Duodenal mucosa (tissue), 2 donors: ENCODE measurements at regions not wholly inside any gene's neighbourhood (a gene's known extent, or its start where the extent isn't known, plus 50 kb on each side); places are given as distances from the start of the nearest gene placed in this dataset.

Source experiments
- H3K27ac ChIP-seq: one replicate; pipeline ENCODE4 v1.7.0; 2013; ENCODE audit warnings: low read depth, low read length
- H3K27me3 ChIP-seq, 2 donors: one replicate each; pipeline ENCODE4 v1.7.0; 2013; ENCODE audit warnings: low read length in 2 of 2, control low read depth in 1 of 2; ENCODE audit not compliant: insufficient read depth in 2 of 2, control insufficient read depth in 1 of 2
- H3K36me3 ChIP-seq, 2 donors: one replicate each; pipeline ENCODE4 v1.7.0; 2013; ENCODE audit warnings: low read length in 2 of 2, control low read depth in 1 of 2; ENCODE audit not compliant: insufficient read depth in 2 of 2, control insufficient read depth in 1 of 2
- H3K4me1 ChIP-seq, 2 donors: one replicate each; pipeline ENCODE4 v1.7.0; 2013; ENCODE audit warnings: low read length in 2 of 2, control low read depth in 1 of 2; ENCODE audit not compliant: insufficient read depth in 2 of 2, control insufficient read depth in 1 of 2
- H3K4me3 ChIP-seq, 2 donors: one replicate each; pipeline ENCODE4 v1.7.0; 2013; ENCODE audit warnings: low read length in 2 of 2, low read depth in 1 of 2
- H3K9ac ChIP-seq, 2 donors: one replicate each; pipeline ENCODE4 v1.7.0; 2013; ENCODE audit warnings: low read length in 2 of 2, low read depth in 1 of 2
- H3K9me3 ChIP-seq, 2 donors: one replicate each; pipeline ENCODE4 v1.7.0; 2013; ENCODE audit warnings: low read length in 2 of 2, control low read depth in 1 of 2; ENCODE audit not compliant: control insufficient read depth in 1 of 2

DNA sequence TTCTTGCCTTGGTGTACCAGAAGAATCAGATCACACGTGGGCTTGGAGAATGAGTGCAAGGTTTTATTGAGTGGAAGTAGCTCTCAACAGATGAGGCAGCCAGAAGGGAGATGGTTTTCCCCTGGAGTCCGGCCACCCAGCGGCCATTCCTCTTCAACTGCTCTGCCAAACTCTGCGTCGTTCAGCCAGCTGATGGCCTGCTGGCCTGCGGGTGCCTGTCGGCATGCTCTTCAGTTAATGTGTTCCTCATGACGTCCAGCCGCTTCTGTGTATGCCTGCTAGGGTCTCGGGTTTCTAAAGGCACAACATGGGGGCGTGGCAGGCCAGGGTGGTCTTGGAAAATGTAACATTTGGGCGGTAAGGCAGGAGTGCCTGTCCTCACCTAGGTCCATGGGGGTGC lies 487.9 kb upstream of the LRRC4C start:
- Histone ChIP-seq H3K4me3 (no peak overlapping the region), H3K36me3 (no peaks in the 10 kb centered on the region), H3K4me1 (no peaks in the 10 kb centered on the region), H3K9me3 (no peaks in the 10 kb centered on the region), H3K9ac (no peak overlapping the region), H3K27me3 (no peaks in the 10 kb centered on the region), H3K27ac (no peak overlapping the region)

DNA sequence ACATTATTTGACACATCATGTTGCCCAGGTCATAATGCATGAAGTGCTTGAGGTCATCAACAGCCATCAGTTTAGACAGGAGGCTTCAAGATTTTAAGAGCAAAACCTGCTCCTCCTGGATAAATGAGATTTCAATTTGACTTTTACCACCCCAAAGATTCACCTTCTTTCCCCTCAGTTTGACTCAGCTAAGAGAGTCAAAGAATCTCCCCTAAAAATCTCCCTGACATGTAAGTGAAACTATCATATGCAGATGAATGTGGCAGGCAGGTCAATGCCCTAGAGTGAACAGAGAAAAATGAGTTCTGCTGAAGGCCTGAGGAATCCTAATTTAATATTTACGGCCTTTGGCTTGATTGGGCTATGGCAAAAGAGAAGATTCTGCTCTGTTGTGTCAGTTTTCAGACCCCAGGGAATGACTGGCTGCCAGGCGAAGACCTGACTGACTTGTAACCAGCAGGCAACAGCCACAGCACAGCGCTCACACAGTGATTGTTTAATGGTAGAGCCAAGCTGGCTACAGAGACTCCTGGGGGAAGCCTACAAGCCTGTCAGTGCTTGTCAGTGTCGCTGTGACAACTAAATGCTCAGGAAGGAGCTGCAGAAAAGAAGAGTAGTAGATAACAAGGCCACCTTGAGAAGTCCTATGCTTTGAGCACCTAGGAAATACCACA lies 491.2 kb upstream of the LRRC4C start:
- no peak overlapping the region for H3K27ac ChIP-seq
- H3K4me3 ChIP-seq, result no peak overlapping the region
- no peaks in the 10 kb centered on the region for H3K27me3 ChIP-seq
- H3K4me1 ChIP-seq, result no peaks in the 10 kb centered on the region
- no peaks in the 10 kb centered on the region for H3K9me3 ChIP-seq
- no peak overlapping the region for H3K9ac ChIP-seq
- H3K36me3 ChIP-seq, result no peaks in the 10 kb centered on the region

DNA sequence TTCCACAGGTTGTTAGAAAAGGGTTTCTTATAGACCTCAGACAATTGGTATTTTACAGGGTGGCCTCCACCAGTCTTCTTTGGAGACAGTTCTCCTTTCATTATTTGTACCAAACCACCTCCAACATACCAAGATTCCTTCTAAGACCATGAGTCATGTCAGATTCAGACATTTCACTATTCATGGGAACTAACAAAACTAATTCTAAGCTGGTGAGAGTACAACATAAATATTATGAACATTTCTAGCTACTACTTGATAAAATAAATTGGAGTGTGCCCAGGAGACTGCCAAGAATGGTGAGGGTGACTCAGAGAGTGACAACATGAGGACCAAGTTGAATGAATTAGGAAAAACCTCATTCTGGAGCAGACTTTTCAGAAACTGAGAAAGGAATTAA lies 494.6 kb upstream of the LRRC4C start:
- Histone ChIP-seq H3K9me3 (no peaks in the 10 kb centered on the region), H3K4me1 (no peaks in the 10 kb centered on the region), H3K27ac (no peak overlapping the region), H3K36me3 (no peaks in the 10 kb centered on the region), H3K9ac (no peak overlapping the region), H3K4me3 (no peak overlapping the region), H3K27me3 (no peaks in the 10 kb centered on the region)

DNA sequence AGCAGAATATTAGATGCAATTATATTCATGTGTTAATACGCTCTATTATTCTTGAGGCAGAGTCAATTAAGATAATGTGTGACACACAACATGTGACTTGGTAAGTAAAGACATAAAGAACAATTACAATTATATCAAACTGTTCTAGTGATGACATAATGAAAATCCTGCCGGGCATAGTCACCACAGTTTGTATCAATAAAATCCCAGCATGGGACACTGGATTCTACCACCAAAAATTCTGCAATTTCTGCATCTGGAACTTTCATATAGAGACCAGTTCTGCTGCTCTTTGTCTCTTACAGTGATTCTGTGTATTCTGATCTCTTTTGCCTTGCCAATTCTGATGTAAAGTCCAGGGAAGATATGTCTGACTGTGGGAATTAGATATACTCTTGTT lies 495.6 kb upstream of the LRRC4C start:
- no peaks in the 10 kb centered on the region for H3K4me1 ChIP-seq
- H3K4me3 ChIP-seq, result no peak overlapping the region
- no peaks in the 10 kb centered on the region for H3K27me3 ChIP-seq
- H3K36me3 ChIP-seq, result no peaks in the 10 kb centered on the region
- no peak overlapping the region for H3K27ac ChIP-seq
- no peaks in the 10 kb centered on the region for H3K9me3 ChIP-seq
- H3K9ac ChIP-seq, result no peak overlapping the region

DNA sequence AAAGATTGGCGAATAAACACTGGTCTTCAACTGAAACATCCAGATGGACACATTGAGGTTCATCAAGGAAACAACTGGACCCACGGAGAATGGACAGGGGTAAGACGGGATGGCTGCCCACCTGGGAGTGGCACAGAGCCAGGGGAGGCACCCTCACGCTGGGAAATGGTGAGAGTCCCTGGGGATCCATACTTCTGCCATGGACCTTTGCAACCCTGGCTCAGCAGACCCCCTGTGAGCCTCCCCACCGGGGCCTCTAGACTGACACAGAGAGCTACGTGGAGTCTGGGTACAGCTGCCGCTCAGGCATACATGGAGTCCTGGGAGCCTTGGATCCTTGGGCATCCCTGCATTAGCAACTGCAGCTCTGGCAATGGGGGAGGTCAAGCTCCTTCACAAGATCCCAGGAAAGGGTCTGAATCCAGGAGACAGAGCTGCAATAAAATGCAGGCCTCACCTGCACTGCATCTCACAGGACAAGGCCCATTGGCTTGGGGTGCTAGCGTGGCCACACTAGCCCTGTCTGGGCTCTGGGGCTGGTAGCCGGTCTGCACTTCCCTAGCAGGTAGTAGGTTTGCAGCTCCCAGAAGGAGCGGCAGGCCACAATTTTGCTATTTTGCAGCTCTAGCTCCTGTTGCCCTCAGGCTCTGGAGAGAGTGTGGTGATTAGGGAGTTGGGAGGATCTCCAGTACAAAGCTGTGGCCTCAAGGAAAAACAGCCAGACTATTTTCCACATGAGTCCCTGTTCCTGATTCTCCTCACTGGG lies 496.4 kb upstream of the LRRC4C start:
- H3K4me1 ChIP-seq, result no peaks in the 10 kb centered on the region
- H3K9me3 ChIP-seq, result no peaks in the 10 kb centered on the region
- no peaks in the 10 kb centered on the region for H3K27me3 ChIP-seq
- no peak overlapping the region for H3K9ac ChIP-seq
- no peak overlapping the region for H3K4me3 ChIP-seq
- no peak overlapping the region for H3K27ac ChIP-seq
- no peaks in the 10 kb centered on the region for H3K36me3 ChIP-seq

DNA sequence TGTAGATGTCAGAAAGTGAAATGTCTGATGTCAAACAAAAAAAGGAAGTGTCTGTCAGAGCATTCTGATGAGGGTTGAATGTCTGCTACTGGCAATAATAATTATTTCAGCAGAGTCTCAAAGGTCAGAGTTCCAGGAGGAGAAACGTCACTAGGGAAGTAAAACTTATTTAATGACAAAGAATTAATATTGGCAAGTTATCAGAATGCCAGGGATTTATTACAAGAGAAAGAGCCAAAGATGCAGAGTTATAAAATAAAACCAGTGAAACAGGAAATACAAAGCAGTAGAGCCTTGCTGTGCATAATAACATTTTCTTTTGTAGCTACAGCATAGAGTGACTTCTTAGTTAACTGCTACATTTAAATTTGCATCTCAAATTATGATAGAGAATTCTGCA lies 504.0 kb upstream of the LRRC4C start:
- H3K27me3 ChIP-seq, result no peaks in the 10 kb centered on the region
- no peaks in the 10 kb centered on the region for H3K36me3 ChIP-seq
- no peak overlapping the region for H3K9ac ChIP-seq
- no peak overlapping the region for H3K4me3 ChIP-seq
- H3K9me3 ChIP-seq, result no peaks in the 10 kb centered on the region
- no peak overlapping the region for H3K27ac ChIP-seq
- peaks cover 0 to 4% of the 10 kb centered on the region in 2 donors for H3K4me1 ChIP-seq

DNA sequence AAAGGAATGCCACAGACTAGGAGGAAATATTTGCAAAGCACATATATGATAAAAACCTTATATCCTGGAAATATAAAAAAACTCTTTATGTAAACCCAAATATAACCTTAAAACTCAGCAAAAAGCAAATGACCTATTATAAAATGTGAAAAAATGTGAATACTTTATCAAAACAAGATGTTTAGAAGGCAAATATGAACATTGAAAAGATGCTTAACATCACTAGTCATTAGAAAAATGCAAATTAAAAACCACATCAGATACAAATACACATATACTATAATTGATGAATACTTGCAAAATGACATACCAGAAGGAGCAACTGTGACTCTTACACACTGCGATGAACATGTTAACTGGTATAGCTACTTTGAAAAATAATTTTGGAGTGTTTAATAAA lies 511.2 kb upstream of the LRRC4C start:
- no peak overlapping the region for H3K4me3 ChIP-seq
- H3K4me1 ChIP-seq, result no peaks in the 10 kb centered on the region
- no peaks in the 10 kb centered on the region for H3K27me3 ChIP-seq
- no peak overlapping the region for H3K9ac ChIP-seq
- no peak overlapping the region for H3K27ac ChIP-seq
- no peaks in the 10 kb centered on the region for H3K36me3 ChIP-seq
- H3K9me3 ChIP-seq, result no peaks in the 10 kb centered on the region

DNA sequence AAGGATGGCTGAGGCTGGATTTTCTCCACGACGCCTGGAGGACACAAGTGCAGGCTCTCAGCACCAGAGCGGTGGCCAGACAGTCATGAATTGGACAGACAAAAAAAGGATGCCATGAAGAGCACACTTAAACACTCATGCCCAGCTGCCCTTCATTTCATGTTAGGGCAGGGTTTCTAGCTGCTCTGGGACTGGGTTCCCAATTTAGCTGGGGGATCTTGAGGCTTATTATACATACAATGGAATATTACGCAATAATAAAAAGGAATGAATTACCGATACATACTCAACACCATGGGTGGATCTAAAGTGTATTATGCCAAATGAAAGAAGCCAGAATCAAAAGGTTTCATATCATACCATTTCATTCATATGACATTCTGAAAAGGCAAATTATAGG lies 512.1 kb upstream of the LRRC4C start:
- Histone ChIP-seq H3K36me3 (no peaks in the 10 kb centered on the region), H3K9ac (no peak overlapping the region), H3K27me3 (no peaks in the 10 kb centered on the region), H3K27ac (no peak overlapping the region), H3K4me3 (no peak overlapping the region), H3K4me1 (no peaks in the 10 kb centered on the region), H3K9me3 (no peaks in the 10 kb centered on the region)

DNA sequence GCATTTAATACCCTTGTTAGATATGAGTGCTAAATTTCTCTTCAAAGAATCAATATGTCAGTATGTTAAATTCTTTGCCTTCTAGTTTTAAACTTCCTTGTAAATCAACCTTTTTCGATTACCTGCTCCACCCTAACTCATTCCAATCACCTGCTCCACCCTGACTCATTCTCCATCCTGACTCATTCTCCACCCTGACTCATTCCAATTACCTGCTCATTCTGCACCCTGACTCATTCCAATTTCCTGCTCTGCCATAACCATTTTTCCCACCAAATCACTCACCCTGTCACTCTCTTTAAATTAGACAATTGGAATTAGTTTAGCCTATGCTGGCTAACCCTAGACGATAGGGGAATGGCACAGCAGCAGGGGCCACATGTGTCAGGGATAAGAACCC lies 519.5 kb upstream of the LRRC4C start:
- no peaks in the 10 kb centered on the region for H3K36me3 ChIP-seq
- no peak overlapping the region for H3K9ac ChIP-seq
- no peaks in the 10 kb centered on the region for H3K4me1 ChIP-seq
- H3K4me3 ChIP-seq, result no peak overlapping the region
- no peaks in the 10 kb centered on the region for H3K9me3 ChIP-seq
- H3K27me3 ChIP-seq, result no peaks in the 10 kb centered on the region
- no peak overlapping the region for H3K27ac ChIP-seq

DNA sequence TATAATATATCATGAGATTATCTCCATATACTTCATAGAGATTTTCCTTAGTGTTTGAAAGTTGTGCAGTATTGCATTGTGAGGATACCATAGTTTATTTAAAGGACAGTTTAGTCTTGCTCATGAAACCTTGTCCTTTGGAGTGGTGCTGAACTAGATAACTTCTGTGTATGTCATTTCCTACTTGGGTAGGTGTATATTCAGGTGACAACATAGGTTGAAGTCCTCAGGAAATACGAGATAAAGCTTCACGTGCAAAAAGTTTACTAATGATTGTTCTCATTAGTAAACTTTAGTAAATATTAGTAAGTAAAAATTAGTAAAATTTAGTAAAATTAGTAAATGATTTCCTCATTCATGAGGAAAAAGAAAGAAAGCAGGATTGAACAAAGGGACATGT lies 521.3 kb upstream of the LRRC4C start:
- no peaks in the 10 kb centered on the region for H3K4me1 ChIP-seq
- H3K27me3 ChIP-seq, result no peaks in the 10 kb centered on the region
- H3K27ac ChIP-seq, result no peak overlapping the region
- H3K9ac ChIP-seq, result no peak overlapping the region
- no peaks in the 10 kb centered on the region for H3K9me3 ChIP-seq
- no peaks in the 10 kb centered on the region for H3K36me3 ChIP-seq
- no peak overlapping the region for H3K4me3 ChIP-seq
